ENCODE measurements at regions not wholly inside any gene's neighbourhood (a gene's known extent, or its start where the extent isn't known, plus 50 kb on each side); places are given as distances from the start of the nearest gene placed in this dataset.

DNA sequence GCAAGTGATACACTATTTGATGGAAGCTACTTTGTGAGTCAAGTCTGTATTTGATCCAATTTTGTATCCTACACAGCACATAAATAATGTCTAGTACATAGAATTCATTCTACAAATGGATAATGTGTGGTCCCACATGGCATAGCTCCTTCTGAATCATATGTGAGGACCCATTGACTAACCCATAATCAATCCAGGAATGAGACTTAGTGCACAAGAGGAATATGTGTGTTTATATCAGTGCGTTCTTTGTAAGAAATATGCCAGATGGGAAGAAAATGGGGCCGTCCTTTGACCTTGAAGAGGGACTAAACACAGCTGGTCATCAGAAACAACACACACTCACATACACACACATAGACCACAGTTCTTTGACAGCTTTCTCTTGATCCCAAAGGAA, 282.7 kb upstream of the SEMA6D start:
- Histone ChIP-seq H3K27me3 (ENCODE audit: control insufficient read depth, insufficient read depth, low read length) (no peaks in the 10 kb centered on the region), H3K27ac (ENCODE audit: low read depth in 2 of 2, low read length in 2 of 2) (no peak overlapping the region), H3K36me3 (ENCODE audit: control insufficient read depth in 2 of 3, insufficient read depth in 3 of 3, low read length in 3 of 3) (no peaks in the 10 kb centered on the region), H3K9me3 (ENCODE audit: control insufficient read depth in 2 of 3, insufficient read depth in 1 of 3, low read length in 3 of 3) (no peaks in the 10 kb centered on the region), H3K4me3 (ENCODE audit: low read length in 3 of 3) (no peak overlapping the region), H3K9ac (ENCODE audit: low read length in 3 of 3) (no peak overlapping the region), H3K4me1 (ENCODE audit: control insufficient read depth in 2 of 3, insufficient read depth in 2 of 3, low read depth in 1 of 3, low read length in 3 of 3) (no peaks in the 10 kb centered on the region)
- intact Hi-C loops (cut with DNase I): no loop called here
- FAIRE-seq: no peak
- DNase-seq: peak in 1 of 5 donors; percentile 11
- TF ChIP-seq, protein P1, sequence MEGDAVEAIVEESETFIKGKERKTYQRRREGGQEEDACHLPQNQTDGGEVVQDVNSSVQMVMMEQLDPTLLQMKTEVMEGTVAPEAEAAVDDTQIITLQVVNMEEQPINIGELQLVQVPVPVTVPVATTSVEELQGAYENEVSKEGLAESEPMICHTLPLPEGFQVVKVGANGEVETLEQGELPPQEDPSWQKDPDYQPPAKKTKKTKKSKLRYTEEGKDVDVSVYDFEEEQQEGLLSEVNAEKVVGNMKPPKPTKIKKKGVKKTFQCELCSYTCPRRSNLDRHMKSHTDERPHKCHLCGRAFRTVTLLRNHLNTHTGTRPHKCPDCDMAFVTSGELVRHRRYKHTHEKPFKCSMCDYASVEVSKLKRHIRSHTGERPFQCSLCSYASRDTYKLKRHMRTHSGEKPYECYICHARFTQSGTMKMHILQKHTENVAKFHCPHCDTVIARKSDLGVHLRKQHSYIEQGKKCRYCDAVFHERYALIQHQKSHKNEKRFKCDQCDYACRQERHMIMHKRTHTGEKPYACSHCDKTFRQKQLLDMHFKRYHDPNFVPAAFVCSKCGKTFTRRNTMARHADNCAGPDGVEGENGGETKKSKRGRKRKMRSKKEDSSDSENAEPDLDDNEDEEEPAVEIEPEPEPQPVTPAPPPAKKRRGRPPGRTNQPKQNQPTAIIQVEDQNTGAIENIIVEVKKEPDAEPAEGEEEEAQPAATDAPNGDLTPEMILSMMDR (IDR thresholded peaks at IDR 0.05; ENCODE audit: borderline replicate concordance, extremely low read depth, insufficient read depth): no peak

DNA sequence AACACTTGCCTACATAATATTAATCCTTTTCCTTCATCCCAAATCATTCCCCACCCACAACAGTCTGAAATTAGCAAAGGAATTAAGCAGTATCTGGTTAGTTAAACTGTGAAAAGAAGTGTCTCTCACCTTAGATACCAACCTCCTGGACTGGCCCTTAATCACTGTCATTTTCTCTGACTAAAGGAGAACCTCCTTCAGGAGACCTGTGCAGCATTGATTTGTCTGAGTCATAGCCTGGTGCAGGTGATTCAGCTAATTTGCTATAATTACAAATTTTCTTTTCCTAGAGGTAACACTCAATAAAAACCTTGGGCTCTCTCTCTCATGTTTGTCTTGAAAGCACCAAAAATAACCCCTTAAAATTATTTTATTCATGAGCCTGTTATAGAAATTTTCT, 279.8 kb upstream of the SEMA6D start:
- TF ChIP-seq, protein P1 (IDR thresholded peaks at IDR 0.05; ENCODE audit: borderline replicate concordance, extremely low read depth, insufficient read depth): no peak
- H3K27ac ChIP-seq (ENCODE audit: low read depth in 2 of 2, low read length in 2 of 2): no peak overlapping the region
- no peak overlapping the region for H3K9ac ChIP-seq (ENCODE audit: low read length in 3 of 3)
- H3K27me3 ChIP-seq (ENCODE audit: control insufficient read depth, insufficient read depth, low read length): no peaks in the 10 kb centered on the region
- DNase-seq (no peak), FAIRE-seq (no peak)
- no peak overlapping the region for H3K4me3 ChIP-seq (ENCODE audit: low read length in 3 of 3)
- H3K4me1 ChIP-seq (ENCODE audit: control insufficient read depth in 2 of 3, insufficient read depth in 2 of 3, low read depth in 1 of 3, low read length in 3 of 3): no peaks in the 10 kb centered on the region
- intact Hi-C loops (cut with DNase I): no loop called here
- H3K9me3 ChIP-seq (ENCODE audit: control insufficient read depth in 2 of 3, insufficient read depth in 1 of 3, low read length in 3 of 3): no peaks in the 10 kb centered on the region
- no peaks in the 10 kb centered on the region for H3K36me3 ChIP-seq (ENCODE audit: control insufficient read depth in 2 of 3, insufficient read depth in 3 of 3, low read length in 3 of 3)

DNA sequence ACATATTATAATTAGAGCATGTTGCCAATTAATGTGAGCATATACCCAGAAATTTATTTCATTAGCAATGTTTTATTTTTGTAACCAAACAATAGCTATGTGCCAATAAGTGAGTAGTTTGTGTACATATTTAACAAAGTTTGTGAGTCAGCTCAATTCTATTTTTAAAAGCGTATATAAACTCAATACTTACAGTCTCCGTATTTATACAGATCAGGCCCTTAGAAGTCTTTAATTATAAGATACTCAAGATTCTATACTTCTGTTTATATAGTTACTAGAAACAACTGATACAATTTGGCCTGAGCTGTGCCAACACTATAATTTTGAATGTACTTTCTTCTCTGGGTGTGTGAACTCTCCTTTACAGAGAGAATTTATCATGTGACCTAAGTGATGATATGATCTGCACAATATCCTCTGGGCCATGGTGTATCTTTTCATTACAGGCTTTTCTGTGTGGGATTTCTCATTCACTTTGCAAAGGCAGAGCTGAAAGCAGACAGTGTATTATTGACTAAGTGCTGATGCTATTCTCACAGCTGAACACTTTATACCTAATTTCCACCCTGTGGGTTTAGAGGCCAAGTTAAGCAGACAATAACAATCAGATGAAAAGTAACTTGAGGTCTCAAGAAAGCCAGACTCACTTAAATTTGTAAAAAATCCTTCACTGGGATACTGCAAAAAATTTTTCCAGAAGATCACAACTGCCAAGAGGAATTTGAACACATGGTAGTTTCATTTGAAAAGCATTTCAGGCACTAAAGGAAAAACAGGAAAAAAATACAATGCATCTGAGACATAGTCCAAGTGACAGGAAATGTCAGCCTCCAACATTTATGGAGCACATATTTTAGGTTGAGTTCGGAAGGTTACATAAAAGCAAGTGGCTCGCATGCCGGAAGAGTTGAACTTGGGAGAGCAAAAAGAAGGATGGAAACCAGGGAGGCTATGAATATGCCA, 277.9 kb upstream of the SEMA6D start:
- intact Hi-C loops (cut with DNase I): no loop called here
- DNase-seq (peak in 1 of 5 donors; percentile 27), FAIRE-seq (no peak)
- Histone ChIP-seq H3K36me3 (ENCODE audit: control insufficient read depth in 2 of 3, insufficient read depth in 3 of 3, low read length in 3 of 3) (no peaks in the 10 kb centered on the region), H3K9me3 (ENCODE audit: control insufficient read depth in 2 of 3, insufficient read depth in 1 of 3, low read length in 3 of 3) (no peaks in the 10 kb centered on the region), H3K9ac (ENCODE audit: low read length in 3 of 3) (no peak overlapping the region), H3K27me3 (ENCODE audit: control insufficient read depth, insufficient read depth, low read length) (no peaks in the 10 kb centered on the region), H3K4me1 (ENCODE audit: control insufficient read depth in 2 of 3, insufficient read depth in 2 of 3, low read depth in 1 of 3, low read length in 3 of 3) (no peaks in the 10 kb centered on the region), H3K4me3 (ENCODE audit: low read length in 3 of 3) (no peak overlapping the region), H3K27ac (ENCODE audit: low read depth in 2 of 2, low read length in 2 of 2) (no peak overlapping the region)
- TF ChIP-seq, protein P1 (IDR thresholded peaks at IDR 0.05; ENCODE audit: borderline replicate concordance, extremely low read depth, insufficient read depth): no peak
